ENCODE measurements at regions not wholly inside any gene's neighbourhood (a gene's known extent, or its start where the extent isn't known, plus 50 kb on each side); places are given as distances from the start of the nearest gene placed in this dataset.

DNA sequence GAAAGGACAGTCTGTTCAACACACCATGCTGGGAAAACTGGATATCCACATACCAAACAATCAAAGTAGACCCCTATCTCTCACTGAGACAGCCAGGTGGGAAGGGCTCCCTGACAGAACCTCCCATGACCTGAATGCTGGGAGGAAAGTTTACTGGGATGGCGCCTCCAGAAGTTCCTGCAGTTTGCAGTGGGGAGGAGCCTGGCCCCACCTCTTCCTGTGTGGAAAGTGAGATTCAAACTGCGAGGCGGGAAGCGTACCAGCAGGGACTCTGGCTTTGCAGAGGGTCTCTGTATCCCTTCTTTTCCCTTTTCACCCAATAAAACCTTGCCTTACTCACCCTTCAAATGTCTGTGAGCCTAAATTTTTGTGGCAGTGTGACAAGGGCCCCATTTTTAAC, 190.7 kb downstream of the HHIPL2 start:
- DNase-seq (no peak), ATAC-seq (ENCODE audit: low read depth) (no peak)
- no peak for TF ChIP-seq CTCF (IDR thresholded peaks at IDR 0.05)
- peaks cover 2% of the 10 kb centered on the region for H3K4me1 Mint-ChIP-seq
- ChIA-PET CTCF (no interaction called here), POLR2A (no interaction called here)
- H3K27me3 Mint-ChIP-seq: peaks cover 5% of the 10 kb centered on the region
- H3K36me3 Mint-ChIP-seq (ENCODE audit: low read depth): no peaks in the 10 kb centered on the region
- no peak overlapping the region for H3K27ac Mint-ChIP-seq
- H3K9me3 Mint-ChIP-seq: peaks cover 12% of the 10 kb centered on the region
- intact Hi-C loops (cut with micrococcal nuclease): no loop called here
- no peak overlapping the region for H3K4me3 Mint-ChIP-seq

- Mint-ChIP-seq H3K36me3 (ENCODE audit: low read depth) (no peaks in the 10 kb centered on the region), H3K9me3 (no peaks in the 10 kb centered on the region), H3K4me3 (no peak overlapping the region), H3K4me1 (no peaks in the 10 kb centered on the region), H3K27me3 (peaks cover 17% of the 10 kb centered on the region), H3K27ac (no peak overlapping the region)
- TF ChIP-seq CTCF (IDR thresholded peaks at IDR 0.05): no peak
- no peak for ATAC-seq (ENCODE audit: low read depth)
- ChIA-PET CTCF (no interaction called here), POLR2A (no interaction called here)
- no peak for DNase-seq
- intact Hi-C loops (cut with micrococcal nuclease): no loop called here
These were observed 200.3 kb downstream of the HHIPL2 start for GRCh38 chr1:222347627-222348026.

- ATAC-seq (ENCODE audit: low read depth): no peak
- Mint-ChIP-seq H3K36me3 (ENCODE audit: low read depth) (no peaks in the 10 kb centered on the region), H3K4me1 (no peaks in the 10 kb centered on the region), H3K9me3 (no peaks in the 10 kb centered on the region), H3K27me3 (peaks cover 17% of the 10 kb centered on the region), H3K27ac (no peak overlapping the region), H3K4me3 (no peak overlapping the region)
- ChIA-PET CTCF (no interaction called here), POLR2A (no interaction called here)
- TF ChIP-seq CTCF (IDR thresholded peaks at IDR 0.05): no peak
- no peak for DNase-seq
- intact Hi-C loops (cut with micrococcal nuclease): no loop called here
These were observed 200.9 kb downstream of the HHIPL2 start for GRCh38 chr1:222346955-222347354.

- TF ChIP-seq CTCF (IDR thresholded peaks at IDR 0.05): no peak
- no peak for DNase-seq
- POLR2A ChIA-PET: no interaction called here
- Mint-ChIP-seq H3K36me3 (ENCODE audit: low read depth) (no peaks in the 10 kb centered on the region), H3K27ac (no peak overlapping the region), H3K27me3 (peaks cover 5% of the 10 kb centered on the region), H3K9me3 (no peaks in the 10 kb centered on the region), H3K4me1 (no peaks in the 10 kb centered on the region), H3K4me3 (no peak overlapping the region)
- CTCF ChIA-PET: no interaction called here
- intact Hi-C loops (cut with micrococcal nuclease): no loop called here
- no peak for ATAC-seq (ENCODE audit: low read depth)
These were observed 208.4 kb downstream of the HHIPL2 start for GRCh38 chr1:222339376-222339947.

- Mint-ChIP-seq H3K4me3 (no peak overlapping the region), H3K27me3 (peaks cover 1% of the 10 kb centered on the region), H3K9me3 (no peaks in the 10 kb centered on the region), H3K36me3 (ENCODE audit: low read depth) (no peaks in the 10 kb centered on the region), H3K4me1 (no peaks in the 10 kb centered on the region), H3K27ac (no peak overlapping the region)
- no peak for TF ChIP-seq CTCF (IDR thresholded peaks at IDR 0.05)
- ChIA-PET POLR2A (no interaction called here), CTCF (no interaction called here)
- intact Hi-C loops (cut with micrococcal nuclease): no loop called here
- DNase-seq: no peak
- no peak for ATAC-seq (ENCODE audit: low read depth)
These were observed 212.3 kb downstream of the HHIPL2 start for GRCh38 chr1:222335586-222335985.
